ENCODE measurements at regions not wholly inside any gene's neighbourhood (a gene's known extent, or its start where the extent isn't known, plus 50 kb on each side); places are given as distances from the start of the nearest gene placed in this dataset.
A peak's percentile ranks its signal among the peaks of the same experiment; 100 is the strongest.

GRCh38 chr6:113359155-113360140, 497.7 kb upstream of the MARCKS start:
- 30% methylated on average over 5 of the region's 5 CpGs for WGBS (ENCODE audit: low lambda C conversion rate)
- Histone ChIP-seq H4K20me1 (ENCODE audit: insufficient read depth) (no peaks in the 10 kb centered on the region), H3K79me2 (ENCODE audit: insufficient read depth) (no peaks in the 10 kb centered on the region), H3F3A (replicated peaks; ENCODE audit: insufficient read depth) (peaks cover 49% of the 10 kb centered on the region), H3K36me3 (replicated peaks in 1 of 2; ENCODE audit: control insufficient read depth in 1 of 2, insufficient read depth in 2 of 2, low read length in 1 of 2) (peaks cover 0 to 7% of the 10 kb centered on the region in 2 experiments), H3K27ac (ENCODE audit: low read depth in 2 of 2, low read length in 1 of 2) (peak overlapping the region; percentile 90 to 98), H3K4me2 (peak overlapping the region; percentile 48), H3K4me3 (ENCODE audit: low read depth in 2 of 2, low read length in 1 of 2) (no peak overlapping the region), H3K27me3 (ENCODE audit: insufficient read depth) (no peaks in the 10 kb centered on the region), H3K9me3 (no peaks in the 10 kb centered on the region), H3K4me1 (ENCODE audit: control insufficient read depth in 1 of 2, insufficient read depth in 2 of 2, low read depth in 1 of 2, low read length in 1 of 2) (peaks cover 19 to 52% of the 10 kb centered on the region in 2 experiments), H3K9ac (peak overlapping the region; percentile 64; the same call in 1 of the 2 replicates), H2AFZ (ENCODE audit: low read depth) (peak overlapping the region; percentile 54; the same call in 1 of the 2 replicates), H3K9me2 (no peaks in the 10 kb centered on the region)
- ChIA-PET CTCF (interaction anchor here (0.6 kb wide), 1 partner anchor 292 kb away, joined by 3 read pairs; no protein-coding TSS in a partner anchor), POLR2A (interaction anchor here (0.7 to 1.3 kb wide), 2 partner anchors 496 to 499 kb away, joined by 5 to 8 read pairs; no protein-coding TSS in a partner anchor)
- DNase-seq: peak; percentile 44
- TF ChIP-seq MEF2A (IDR thresholded peaks at IDR 0.05; ENCODE audit: borderline replicate concordance, low read depth) (peak; percentile 87), JUND (IDR thresholded peaks at IDR 0.05) (peak; percentile 35), FOXM1 (IDR thresholded peaks at IDR 0.05; ENCODE audit: low read depth) (no peak; the same call in 1 of the 2 replicates), ZBTB33 (IDR thresholded peaks at IDR 0.05; ENCODE audit: borderline replicate concordance, low read depth) (no peak), NRF1 (IDR thresholded peaks at IDR 0.05; ENCODE audit: low read depth, low read length) (no peak), YY1 (IDR thresholded peaks at IDR 0.05; ENCODE audit: low read depth) (no peak), GATA2 (CRISPR knock-in tag; IDR thresholded peaks at IDR 0.05) (peak; percentile 72), REST (IDR thresholded peaks at IDR 0.05; ENCODE audit: low read depth, low read length) (peak; percentile 14; the same call in 1 of the 2 replicates), USF1 (IDR thresholded peaks at IDR 0.05; ENCODE audit: borderline replicate concordance, low read depth) (no peak), IRF3 (IDR thresholded peaks at IDR 0.05; ENCODE audit: low read depth, low read length) (no peak), POLR2AphosphoS5 (IDR thresholded peaks at IDR 0.05; ENCODE audit: low read depth, low read length) (peak; percentile 66), TCF12 (IDR thresholded peaks at IDR 0.05) (peak; percentile 74), RXRA (IDR thresholded peaks at IDR 0.05; ENCODE audit: borderline replicate concordance, low read depth) (peak; percentile 20; the same call in 1 of the 2 replicates), RCOR1 (IDR thresholded peaks at IDR 0.05; ENCODE audit: low read length) (peak; percentile 62; the same call in 1 of the 2 replicates), MAX (IDR thresholded peaks at IDR 0.05; ENCODE audit: low read depth) (peak; percentile 76; the same call in 1 of the 2 replicates), CHD2 (IDR thresholded peaks at IDR 0.05; ENCODE audit: low read length, partially characterized antibody) (peak; percentile 7), GABPA (IDR thresholded peaks at IDR 0.05; ENCODE audit: low read depth) (no peak), RFX5 (IDR thresholded peaks at IDR 0.05; ENCODE audit: low read length) (no peak), EP300 (IDR thresholded peaks at IDR 0.05; ENCODE audit: borderline replicate concordance in 1 of 2, low read depth in 1 of 2, low read length in 1 of 2) (peak; percentile 75 to 92), TEAD4 (IDR thresholded peaks at IDR 0.05; ENCODE audit: borderline replicate concordance, insufficient read depth) (no peak), EZH2phosphoT487 (IDR thresholded peaks at IDR 0.05; ENCODE audit: borderline replicate concordance, low read depth) (no peak), CTCF (IDR thresholded peaks at IDR 0.05) (no peak)

All from SK-N-SH (cell line).